NT2/D1 (cell line): ENCODE measurements at regions not wholly inside any gene's neighbourhood (a gene's known extent, or its start where the extent isn't known, plus 50 kb on each side); places are given as distances from the start of the nearest gene placed in this dataset.

Experiments used
- SUZ12 ChIP-seq: IDR thresholded peaks from 2 replicates; pipeline ENCODE4 v1.6.1; 2011; ENCODE audit not compliant: insufficient read length, insufficient read depth; ENCODE audit errors: extremely low read depth
- YY1 ChIP-seq: IDR thresholded peaks from 2 replicates; pipeline ENCODE4 v1.6.1; 2011; ENCODE audit not compliant: insufficient read length, insufficient read depth
- ZNF274 ChIP-seq: IDR thresholded peaks from 2 replicates; pipeline ENCODE4 v1.6.1; 2011; ENCODE audit warnings: mild to moderate bottlenecking, low read depth, low read length

DNA sequence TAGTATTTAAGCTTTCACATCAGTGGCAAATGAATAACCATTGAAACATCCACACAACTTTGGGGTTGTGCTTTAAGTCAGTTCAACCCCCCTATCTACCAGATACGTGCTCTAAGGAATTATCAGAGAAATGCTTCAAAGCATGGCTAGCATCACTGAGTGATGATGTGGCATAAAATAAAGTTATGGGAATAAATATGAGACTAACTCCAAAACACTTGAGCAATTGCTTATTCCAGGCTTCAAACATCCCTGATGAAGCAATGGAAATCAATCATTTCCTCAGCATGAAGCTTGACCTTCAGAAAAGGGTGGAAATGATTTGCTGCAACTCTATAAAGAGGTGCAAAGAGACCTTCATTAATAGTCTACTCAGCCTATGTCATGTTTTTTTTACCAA lies 292.0 kb upstream of the SMC2 start:
- TF ChIP-seq SUZ12: no peak
- TF ChIP-seq YY1: no peak
- TF ChIP-seq ZNF274: no peak
